Brain microvascular endothelial cell (primary cell): ENCODE measurements at regions not wholly inside any gene's neighbourhood (a gene's known extent, or its start where the extent isn't known, plus 50 kb on each side); places are given as distances from the start of the nearest gene placed in this dataset.
"Not testable (repeated sequence)": the region's sequence is repeated elsewhere in the genome, so short reads cannot be mapped to it uniquely, and the experiment has no call there.

Source experiments
- DNase-seq: peaks from one replicate; pipeline ENCODE4 v3.0.0-alpha.2; 2020
- H3K27ac ChIP-seq: fragments of 250-450 bp; sonication (Bioruptor Pico); 2 replicates; pipeline ENCODE4 v1.5.1; 2020; ENCODE audit warnings: mild to moderate bottlenecking, moderate library complexity
- H3K27me3 ChIP-seq: fragments of 250-450 bp; sonication (Bioruptor Pico); replicated peaks from 2 replicates; pipeline ENCODE4 v1.5.1; 2020; ENCODE audit warnings: mild to moderate bottlenecking
- H3K36me3 ChIP-seq: fragments of 250-450 bp; sonication (Bioruptor Pico); replicated peaks from 2 replicates; pipeline ENCODE4 v1.5.1; 2020; ENCODE audit warnings: mild to moderate bottlenecking
- H3K4me3 ChIP-seq: 2 replicates; pipeline ENCODE4 v1.5.1; 2011; ENCODE audit warnings: low read depth, mild to moderate bottlenecking, control low read depth, low read length, moderate library complexity
- in situ Hi-C: cut with HindIII; loops from 2 replicates; pipeline ENCODE4 v1.10.0; 2017; ENCODE audit warnings: low sequenced_read_pairs, low pct_ligation_motif_present
- TF ChIP-seq, protein P1 (sequence below): IDR thresholded peaks from 2 replicates; pipeline ENCODE4 v1.5.1; 2011; ENCODE audit warnings: low read depth, mild to moderate bottlenecking, moderate library complexity, low read length, control low read depth, inconsistent platforms; ENCODE audit errors: missing control alignments

DNA sequence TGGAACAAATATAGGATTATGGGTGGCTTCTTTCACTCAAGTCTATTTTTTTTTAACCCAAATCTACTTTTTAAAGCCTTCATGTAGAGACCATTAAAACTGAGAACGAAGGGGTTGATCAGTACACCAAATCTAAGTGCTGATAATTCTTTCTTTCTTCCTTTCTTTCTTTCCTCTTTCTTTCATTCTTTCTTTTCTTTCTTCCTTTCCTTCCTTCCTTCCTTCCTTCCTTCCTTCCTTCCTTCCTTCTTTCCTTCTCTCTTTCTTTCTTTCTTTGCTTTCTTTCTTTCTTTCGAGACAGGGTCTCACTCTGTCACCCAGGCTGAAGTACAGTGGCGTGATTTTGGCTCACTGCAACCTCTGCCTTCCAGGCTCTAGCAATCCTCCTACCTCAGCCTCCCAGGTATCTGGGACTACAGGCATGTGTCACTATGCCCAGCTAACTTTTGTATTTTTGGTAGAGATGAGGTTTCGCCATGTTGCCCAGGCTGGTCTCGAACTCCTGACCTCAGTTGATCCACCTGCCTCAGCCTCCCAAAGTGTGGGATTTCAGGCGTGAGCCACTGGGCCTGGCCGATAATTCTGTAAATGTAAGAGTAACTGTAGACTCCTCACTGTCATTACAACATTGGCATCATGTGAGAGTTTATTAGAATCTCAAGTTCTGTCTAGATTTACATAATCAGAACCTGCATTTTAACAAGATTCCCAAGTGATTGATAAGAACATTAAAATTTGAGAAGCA lies 236.4 kb downstream of the TFEC start:
- H3K27me3 ChIP-seq: no peaks in the 10 kb centered on the region
- TF ChIP-seq, protein P1, sequence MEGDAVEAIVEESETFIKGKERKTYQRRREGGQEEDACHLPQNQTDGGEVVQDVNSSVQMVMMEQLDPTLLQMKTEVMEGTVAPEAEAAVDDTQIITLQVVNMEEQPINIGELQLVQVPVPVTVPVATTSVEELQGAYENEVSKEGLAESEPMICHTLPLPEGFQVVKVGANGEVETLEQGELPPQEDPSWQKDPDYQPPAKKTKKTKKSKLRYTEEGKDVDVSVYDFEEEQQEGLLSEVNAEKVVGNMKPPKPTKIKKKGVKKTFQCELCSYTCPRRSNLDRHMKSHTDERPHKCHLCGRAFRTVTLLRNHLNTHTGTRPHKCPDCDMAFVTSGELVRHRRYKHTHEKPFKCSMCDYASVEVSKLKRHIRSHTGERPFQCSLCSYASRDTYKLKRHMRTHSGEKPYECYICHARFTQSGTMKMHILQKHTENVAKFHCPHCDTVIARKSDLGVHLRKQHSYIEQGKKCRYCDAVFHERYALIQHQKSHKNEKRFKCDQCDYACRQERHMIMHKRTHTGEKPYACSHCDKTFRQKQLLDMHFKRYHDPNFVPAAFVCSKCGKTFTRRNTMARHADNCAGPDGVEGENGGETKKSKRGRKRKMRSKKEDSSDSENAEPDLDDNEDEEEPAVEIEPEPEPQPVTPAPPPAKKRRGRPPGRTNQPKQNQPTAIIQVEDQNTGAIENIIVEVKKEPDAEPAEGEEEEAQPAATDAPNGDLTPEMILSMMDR: no peak
- DNase-seq: no peak
- H3K36me3 ChIP-seq: no peaks in the 10 kb centered on the region
- H3K27ac ChIP-seq: no peak overlapping the region
- in situ Hi-C loops: no loop called here
- H3K4me3 ChIP-seq: no peak overlapping the region

DNA sequence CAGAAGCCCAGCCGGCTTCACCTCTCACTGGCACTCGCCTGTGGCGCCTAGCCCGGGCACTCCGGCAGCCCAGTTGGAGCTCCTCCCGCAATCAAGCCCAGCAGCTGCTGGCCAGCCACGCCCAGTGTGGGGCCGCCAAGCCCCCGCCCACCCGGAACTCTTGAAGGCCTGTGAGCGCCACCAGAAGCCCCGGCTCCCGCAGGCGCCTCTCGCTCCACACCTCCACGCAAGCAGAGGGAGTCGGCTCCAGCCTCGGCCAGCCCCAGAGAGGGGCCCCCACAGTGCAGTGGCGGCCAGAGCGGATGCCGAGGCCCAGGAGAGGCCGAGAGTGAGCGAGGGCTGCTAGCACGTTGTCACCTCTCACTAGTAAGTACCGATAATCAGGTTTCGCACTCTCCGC lies 240.7 kb downstream of the TFEC start:
- DNase-seq: no peak
- H3K4me3 ChIP-seq: no peak overlapping the region
- no peaks in the 10 kb centered on the region for H3K27me3 ChIP-seq
- in situ Hi-C loops: no loop called here
- TF ChIP-seq, protein P1: no peak
- no peak overlapping the region for H3K27ac ChIP-seq
- H3K36me3 ChIP-seq: no peaks in the 10 kb centered on the region

DNA sequence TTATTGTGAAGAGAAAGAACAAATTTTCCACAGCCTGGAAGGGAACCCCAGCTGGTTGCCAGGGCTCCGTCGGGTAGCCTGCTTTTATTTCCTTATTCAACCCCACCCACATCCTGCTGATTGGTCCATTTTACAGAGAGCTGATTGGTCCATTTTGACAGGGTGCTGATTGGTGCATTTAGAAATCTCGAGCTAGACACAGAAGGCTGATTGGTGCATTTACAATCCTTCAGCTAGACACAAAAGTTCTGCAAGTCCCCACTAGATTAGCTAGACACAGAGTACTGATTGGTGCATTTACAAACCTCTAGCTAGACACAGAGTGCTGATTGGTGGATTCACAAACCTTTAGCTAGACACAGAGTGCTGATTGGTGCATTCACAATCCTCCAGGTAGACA lies 241.1 kb downstream of the TFEC start:
- H3K27ac ChIP-seq, DNase-seq, in situ Hi-C loops, H3K27me3 ChIP-seq, H3K4me3 ChIP-seq, H3K36me3 ChIP-seq: not testable (repeated sequence)

DNA sequence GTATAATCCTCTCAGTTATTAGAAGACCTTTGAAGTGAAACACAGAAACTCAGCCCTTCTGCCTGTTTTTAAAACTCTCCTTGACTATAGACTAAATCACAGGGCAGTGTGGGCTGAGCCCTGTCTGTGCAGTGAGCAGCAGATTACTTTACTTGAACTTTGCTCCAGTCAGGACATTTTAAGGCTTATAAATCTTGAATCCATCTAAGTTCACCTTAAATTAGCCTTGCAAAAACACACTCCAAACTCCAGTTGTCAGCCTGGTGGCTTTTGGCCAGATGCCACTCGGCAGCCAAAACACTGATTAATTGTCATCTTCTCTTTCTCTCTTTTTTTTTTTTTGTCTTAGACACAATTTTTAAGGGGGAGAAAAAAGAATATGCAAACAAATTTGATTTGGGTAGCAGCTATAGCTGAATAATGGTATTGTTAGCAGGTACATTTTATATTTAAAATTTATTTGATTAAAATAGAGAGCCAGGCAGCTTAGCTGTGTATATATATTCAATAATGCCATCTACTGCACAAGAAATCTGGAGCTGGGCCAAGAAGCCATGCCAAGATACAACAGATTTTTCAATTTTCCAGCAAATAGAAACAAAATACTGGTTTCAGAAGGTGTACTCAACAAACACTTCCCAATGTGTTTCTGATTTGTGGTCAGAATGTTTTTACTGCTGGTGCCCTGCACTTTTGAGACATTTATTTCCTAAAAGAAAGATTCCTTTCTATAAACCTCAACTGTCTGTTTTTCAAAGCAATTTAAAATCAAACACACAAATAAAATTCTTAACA lies 247.7 kb downstream of the TFEC start:
- Histone ChIP-seq H3K27ac (no peak overlapping the region), H3K27me3 (no peaks in the 10 kb centered on the region), H3K36me3 (no peaks in the 10 kb centered on the region), H3K4me3 (no peak overlapping the region)
- TF ChIP-seq, protein P1: no peak
- in situ Hi-C loops: no loop called here
- no peak for DNase-seq

DNA sequence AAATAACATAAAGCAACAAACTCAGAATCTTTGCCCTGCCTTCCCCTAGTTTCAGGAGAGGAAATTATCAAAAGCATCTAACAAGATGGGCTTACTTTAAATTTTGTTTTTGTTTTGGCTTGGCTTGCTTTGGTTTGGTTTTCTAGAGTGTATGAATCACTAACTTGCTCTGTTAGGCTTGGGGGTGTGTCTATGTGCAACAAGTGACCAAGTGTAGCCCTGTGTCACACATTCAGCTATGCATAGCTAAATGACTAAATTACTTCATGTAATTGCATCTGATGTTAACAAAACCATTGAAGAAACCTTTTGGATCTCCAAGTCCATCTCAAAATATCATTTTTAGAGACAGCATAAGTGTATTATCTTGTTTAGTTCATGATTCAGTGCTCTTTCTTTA lies 251.0 kb downstream of the TFEC start:
- no peaks in the 10 kb centered on the region for H3K27me3 ChIP-seq
- peak; percentile 12 for DNase-seq
- TF ChIP-seq, protein P1: no peak
- H3K36me3 ChIP-seq: no peaks in the 10 kb centered on the region
- in situ Hi-C loops: no loop called here
- H3K27ac ChIP-seq: no peak overlapping the region
- no peak overlapping the region for H3K4me3 ChIP-seq

DNA sequence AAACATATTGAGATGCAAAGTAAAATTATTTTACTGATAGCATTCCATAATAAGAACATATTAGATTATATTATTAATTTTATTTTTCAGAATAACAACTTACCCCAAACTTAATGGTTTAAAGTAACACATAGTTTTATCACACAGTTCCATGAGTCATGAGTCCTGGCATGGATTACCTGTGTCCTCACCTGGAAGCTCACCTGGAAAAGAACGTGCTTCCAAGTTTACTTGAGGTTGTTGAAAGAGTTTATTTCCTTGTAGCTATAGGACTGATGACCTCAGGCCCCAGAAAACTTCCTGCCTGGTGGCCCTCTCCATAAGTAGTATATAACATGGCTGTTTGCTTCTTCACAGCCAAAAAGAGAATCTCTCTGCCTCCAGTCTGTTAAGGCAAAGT lies 254.6 kb downstream of the TFEC start:
- Histone ChIP-seq H3K27ac (no peak overlapping the region), H3K4me3 (no peak overlapping the region), H3K36me3 (no peaks in the 10 kb centered on the region), H3K27me3 (no peaks in the 10 kb centered on the region)
- TF ChIP-seq, protein P1: no peak
- no peak for DNase-seq
- in situ Hi-C loops: no loop called here
